Mucosa of descending colon (tissue), 3 donors: ENCODE measurements at regions not wholly inside any gene's neighbourhood (a gene's known extent, or its start where the extent isn't known, plus 50 kb on each side); places are given as distances from the start of the nearest gene placed in this dataset.

Source experiments
- ATAC-seq: fragments of 200-7000 bp; cut with Tn5 transposase; one replicate; pipeline ENCODE4 v1.9.1; 2020; ENCODE audit warnings: mild to moderate bottlenecking, moderate library complexity
- DNase-seq, 3 donors: peaks; one replicate each; pipeline ENCODE4 v3.0.0-alpha.2; 2020
- H3K36me3 ChIP-seq: fragments of 200-600 bp; one replicate; pipeline ENCODE4 v1.8.0; 2021; ENCODE audit warnings: low read depth, mild to moderate bottlenecking
- H3K4me1 ChIP-seq: fragments of 200-600 bp; one replicate; pipeline ENCODE4 v1.8.0; 2021; ENCODE audit warnings: low read depth, mild to moderate bottlenecking
- H3K4me3 ChIP-seq: fragments of 200-600 bp; one replicate; pipeline ENCODE4 v1.8.0; 2021; ENCODE audit warnings: mild to moderate bottlenecking
- H3K9me3 ChIP-seq: fragments of 200-600 bp; one replicate; pipeline ENCODE4 v1.8.0; 2021; ENCODE audit warnings: mild to moderate bottlenecking
- intact Hi-C, 2 donors: fragments of 100-400 bp; cut with DNase I in 1 of 2; cut with micrococcal nuclease in 1 of 2; formaldehyde crosslinking; loops; one replicate each; pipeline versions ENCODE4 v1.11.0 to v1.11.1; 2022; cut with DNase I, micrococcal nuclease
- TF ChIP-seq, protein P1 (sequence below): fragments of 200-600 bp; IDR thresholded peaks from one replicate; pipeline ENCODE4 v1.8.0; 2022; ENCODE audit warnings: antibody characterized with exemption, mild to moderate bottlenecking
- donor health status: DM: no; HTN: no; CAD: no; lungs with moderate emphysema.
- donor health status: DM: no; HTN: no; CAD: no.
- donor health status: DM: no; HTN: yes; CAD: no.

DNA sequence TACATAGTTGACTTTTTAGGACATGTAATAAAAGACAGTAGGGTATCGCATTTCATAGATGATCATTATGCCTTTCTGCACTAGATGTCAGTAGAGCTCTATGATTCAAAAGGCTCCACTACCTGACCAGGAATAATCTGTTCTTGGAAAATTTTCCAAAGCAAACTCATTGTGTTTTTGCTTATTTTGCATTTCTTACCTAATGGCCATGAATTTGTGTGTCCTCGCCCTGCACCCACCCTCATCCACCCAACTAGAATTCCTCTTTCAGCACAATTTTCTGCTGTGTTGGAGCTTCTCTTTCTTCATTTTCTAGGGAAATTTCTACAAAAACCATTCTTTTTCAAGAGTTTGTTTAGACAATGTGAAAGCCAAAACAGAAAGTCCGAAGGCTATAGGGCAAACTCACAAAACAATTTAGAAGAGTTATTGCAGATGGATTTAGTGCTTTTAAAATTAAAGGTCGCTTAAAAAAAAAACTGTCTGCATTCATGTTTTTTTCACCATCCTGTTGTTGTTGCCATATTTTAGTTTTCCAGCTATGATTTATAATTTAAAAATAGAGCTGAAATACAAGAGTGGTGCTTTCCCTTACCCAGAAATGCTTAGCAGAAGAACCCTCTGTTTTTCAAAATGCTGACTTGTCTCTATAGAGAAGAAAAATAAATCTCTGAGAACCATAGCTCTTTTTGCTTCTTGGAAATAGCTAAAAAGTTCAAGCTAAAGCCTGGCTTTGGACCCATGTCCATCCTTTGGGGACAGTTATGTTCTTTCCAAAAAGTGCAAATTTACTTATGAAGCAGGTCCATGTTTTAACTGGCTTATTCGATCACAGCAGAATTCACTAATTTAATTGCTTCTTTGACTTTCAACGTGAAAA lies 183.7 kb downstream of the SPATA18 start:
- Histone ChIP-seq H3K4me3 (no peak overlapping the region), H3K9me3 (no peaks in the 10 kb centered on the region), H3K36me3 (no peaks in the 10 kb centered on the region), H3K4me1 (no peaks in the 10 kb centered on the region)
- no peak for DNase-seq
- intact Hi-C loops = loop anchor here in 1 of 2 donors (10.0 kb wide), 1 partner anchor 750 kb away; no protein-coding TSS in a partner anchor
- TF ChIP-seq, protein P1, sequence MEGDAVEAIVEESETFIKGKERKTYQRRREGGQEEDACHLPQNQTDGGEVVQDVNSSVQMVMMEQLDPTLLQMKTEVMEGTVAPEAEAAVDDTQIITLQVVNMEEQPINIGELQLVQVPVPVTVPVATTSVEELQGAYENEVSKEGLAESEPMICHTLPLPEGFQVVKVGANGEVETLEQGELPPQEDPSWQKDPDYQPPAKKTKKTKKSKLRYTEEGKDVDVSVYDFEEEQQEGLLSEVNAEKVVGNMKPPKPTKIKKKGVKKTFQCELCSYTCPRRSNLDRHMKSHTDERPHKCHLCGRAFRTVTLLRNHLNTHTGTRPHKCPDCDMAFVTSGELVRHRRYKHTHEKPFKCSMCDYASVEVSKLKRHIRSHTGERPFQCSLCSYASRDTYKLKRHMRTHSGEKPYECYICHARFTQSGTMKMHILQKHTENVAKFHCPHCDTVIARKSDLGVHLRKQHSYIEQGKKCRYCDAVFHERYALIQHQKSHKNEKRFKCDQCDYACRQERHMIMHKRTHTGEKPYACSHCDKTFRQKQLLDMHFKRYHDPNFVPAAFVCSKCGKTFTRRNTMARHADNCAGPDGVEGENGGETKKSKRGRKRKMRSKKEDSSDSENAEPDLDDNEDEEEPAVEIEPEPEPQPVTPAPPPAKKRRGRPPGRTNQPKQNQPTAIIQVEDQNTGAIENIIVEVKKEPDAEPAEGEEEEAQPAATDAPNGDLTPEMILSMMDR = no peak
- ATAC-seq = no peak

DNA sequence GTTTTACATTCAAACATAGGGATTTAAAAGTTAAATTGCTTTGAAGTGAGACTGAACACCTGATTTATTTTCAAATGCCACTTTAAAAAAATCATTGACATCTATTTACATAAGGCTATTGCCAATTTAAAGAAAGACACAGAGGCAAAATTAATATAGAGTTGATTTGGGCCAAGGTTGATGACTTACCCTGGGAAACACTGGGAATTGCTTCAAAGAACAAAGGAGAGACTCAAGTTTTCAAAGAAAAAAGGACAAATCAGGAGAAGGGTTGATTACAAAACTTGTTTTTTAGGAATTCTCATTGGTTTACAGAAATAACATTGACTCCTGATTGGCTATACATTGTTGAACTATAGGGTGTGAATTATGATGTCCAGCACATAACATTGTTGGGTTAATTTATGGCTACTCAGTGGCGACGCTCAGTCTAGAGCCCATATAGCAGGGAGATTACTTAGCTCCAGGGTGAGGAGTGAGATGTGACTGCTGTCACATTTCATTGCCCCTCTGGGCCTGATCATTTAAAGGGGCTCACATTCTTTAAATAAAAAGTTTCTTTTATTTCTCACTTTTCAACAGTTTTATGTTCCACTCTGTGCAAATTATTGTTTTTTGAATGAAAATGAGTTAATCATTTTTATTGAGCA lies 184.6 kb downstream of the SPATA18 start:
- intact Hi-C loops = loop anchor here in 1 of 2 donors (10.0 kb wide), 1 partner anchor 749 kb away; no protein-coding TSS in a partner anchor
- ATAC-seq (no peak), DNase-seq (no peak)
- TF ChIP-seq, protein P1 = no peak
- Histone ChIP-seq H3K36me3 (no peaks in the 10 kb centered on the region), H3K4me1 (no peaks in the 10 kb centered on the region), H3K9me3 (no peaks in the 10 kb centered on the region), H3K4me3 (no peak overlapping the region)

DNA sequence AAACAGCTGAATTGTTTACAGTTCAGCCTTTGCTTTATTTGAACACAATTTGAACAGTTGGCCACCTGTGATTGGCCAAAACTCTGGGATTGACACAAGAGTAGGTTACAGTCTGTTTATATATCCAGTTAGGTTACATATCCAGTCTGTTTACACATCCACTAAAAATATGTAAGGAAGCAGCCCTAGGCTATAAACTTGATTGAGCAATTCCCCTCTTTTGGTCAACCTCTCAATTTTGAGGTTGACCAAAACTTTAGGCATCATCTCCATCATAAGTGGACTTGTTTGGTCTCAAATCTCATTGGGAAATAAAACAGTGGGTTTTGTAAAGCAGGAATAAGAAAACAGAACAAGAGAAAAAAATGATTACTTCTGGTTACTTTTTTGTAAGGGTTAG lies 190.8 kb downstream of the SPATA18 start:
- ATAC-seq = no peak
- TF ChIP-seq, protein P1 = no peak
- no peak overlapping the region for H3K4me3 ChIP-seq
- no peaks in the 10 kb centered on the region for H3K4me1 ChIP-seq
- no peak for DNase-seq
- H3K36me3 ChIP-seq = no peaks in the 10 kb centered on the region
- H3K9me3 ChIP-seq = no peaks in the 10 kb centered on the region
- intact Hi-C loops = no loop called here

DNA sequence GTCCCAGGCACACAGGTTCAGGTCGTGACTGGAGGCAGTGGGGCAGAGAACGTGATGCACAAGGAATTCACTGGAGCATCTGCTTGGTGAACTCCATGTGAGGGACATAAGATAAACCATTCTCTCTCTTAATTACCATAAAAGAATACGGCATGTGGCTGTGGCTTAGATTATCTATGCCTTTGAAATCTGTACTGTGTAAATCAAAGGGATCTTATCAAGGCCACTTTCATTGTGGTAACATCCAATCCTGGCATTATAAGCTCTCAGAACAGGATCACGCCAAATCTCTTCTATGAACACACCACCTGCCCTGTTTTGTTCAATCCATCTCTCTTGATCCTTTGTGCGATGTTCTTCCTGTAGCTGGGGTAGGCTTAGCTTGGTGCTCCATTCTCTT lies 192.3 kb downstream of the SPATA18 start:
- no peak for ATAC-seq

DNA sequence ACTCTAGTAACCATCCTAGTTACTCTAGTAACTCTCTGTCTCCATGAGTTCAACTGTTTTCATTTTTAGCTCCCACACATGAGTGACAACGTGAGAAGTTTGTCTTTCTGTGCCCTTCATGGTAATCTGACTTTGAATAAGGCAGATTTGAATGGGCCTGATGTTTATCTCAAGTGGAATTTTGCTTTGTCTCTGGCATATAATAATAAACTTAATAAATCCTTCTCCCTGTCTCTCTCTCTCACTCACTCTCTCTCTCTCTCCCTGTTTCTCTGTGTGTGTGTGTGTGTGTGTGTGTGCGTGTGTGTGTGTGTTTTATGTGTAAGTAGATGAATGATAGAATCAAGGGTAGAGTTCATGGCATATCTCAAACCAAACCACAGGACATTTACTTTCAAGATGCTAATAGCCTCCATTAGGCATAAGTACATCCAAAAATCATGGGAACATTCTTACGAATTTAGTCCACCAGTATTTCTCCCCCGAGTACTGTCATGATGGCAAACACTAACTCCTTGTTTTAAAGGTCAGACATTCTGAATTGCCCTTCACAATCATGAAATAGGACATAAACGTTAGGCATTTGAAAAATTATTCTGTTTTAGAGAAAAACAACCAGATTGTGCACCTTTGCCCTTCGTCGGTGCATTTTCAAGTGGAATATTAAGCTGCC lies 193.1 kb downstream of the SPATA18 start:
- DNase-seq (no peak), ATAC-seq (no peak)
- Histone ChIP-seq H3K4me1 (no peaks in the 10 kb centered on the region), H3K9me3 (no peaks in the 10 kb centered on the region), H3K36me3 (no peaks in the 10 kb centered on the region), H3K4me3 (no peak overlapping the region)
- TF ChIP-seq, protein P1 = no peak
- intact Hi-C loops = no loop called here

More for the DNA sequence above, 192.3 kb downstream of the SPATA18 start:
- Histone ChIP-seq H3K36me3 (no peaks in the 10 kb centered on the region), H3K4me3 (no peak overlapping the region), H3K9me3 (no peaks in the 10 kb centered on the region), H3K4me1 (no peaks in the 10 kb centered on the region)
- TF ChIP-seq, protein P1 = no peak
- no peak for DNase-seq
- intact Hi-C loops = no loop called here
